Mesendoderm (in vitro differentiated cells): ENCODE measurements at regions not wholly inside any gene's neighbourhood (a gene's known extent, or its start where the extent isn't known, plus 50 kb on each side); places are given as distances from the start of the nearest gene placed in this dataset.

Experiments
- DNase-seq: peaks from one replicate; pipeline ENCODE4 v3.0.0; 2013
- H2AK5ac ChIP-seq: 2 replicates; pipeline ENCODE4 v1.6.1; 2013; ENCODE audit warnings: low read length, inconsistent platforms
- H2BK120ac ChIP-seq: 2 replicates; pipeline ENCODE4 v1.6.1; 2013; ENCODE audit warnings: low read depth, mild to moderate bottlenecking, low read length, moderate library complexity, mixed read lengths
- H2BK15ac ChIP-seq: replicated peaks from 2 replicates; pipeline ENCODE4 v1.6.1; 2013; ENCODE audit warnings: low read depth, mild to moderate bottlenecking, moderate library complexity
- H2BK5ac ChIP-seq: 2 replicates; pipeline ENCODE4 v1.6.1; 2013; ENCODE audit warnings: low read length, inconsistent platforms
- H3K18ac ChIP-seq: 2 replicates; pipeline ENCODE4 v1.6.1; 2013; ENCODE audit warnings: mild to moderate bottlenecking, low read length, mixed read lengths
- H3K23ac ChIP-seq: one replicate; pipeline ENCODE4 v1.6.1; 2013; ENCODE audit warnings: low read length
- H3K27ac ChIP-seq: 2 replicates; pipeline ENCODE4 v1.5.1; 2013; ENCODE audit warnings: low read depth, mild to moderate bottlenecking, inconsistent platforms, low read length, moderate library complexity
- H3K27me3 ChIP-seq: 2 replicates; pipeline ENCODE4 v1.6.1; 2013; ENCODE audit warnings: low read length, control low read depth, mild to moderate bottlenecking, inconsistent platforms; ENCODE audit not compliant: insufficient read depth, poor library complexity
- H3K36me3 ChIP-seq: 2 replicates; pipeline ENCODE4 v1.6.1; 2013; ENCODE audit warnings: low read length, inconsistent platforms; ENCODE audit not compliant: control insufficient read depth, insufficient read depth
- H3K4ac ChIP-seq: one replicate; pipeline ENCODE4 v1.6.1; 2013; ENCODE audit warnings: low read depth, mild to moderate bottlenecking, low read length, moderate library complexity
- H3K4me1 ChIP-seq: 2 replicates; pipeline ENCODE4 v1.6.1; 2013; ENCODE audit warnings: low read depth, low read length, inconsistent platforms; ENCODE audit not compliant: control insufficient read depth
- H3K4me2 ChIP-seq: 2 replicates; pipeline ENCODE4 v1.6.1; 2013; ENCODE audit warnings: low read length
- H3K4me3 ChIP-seq: 2 replicates; pipeline ENCODE4 v1.5.1; 2013; ENCODE audit warnings: mild to moderate bottlenecking, low read length
- H3K56ac ChIP-seq: one replicate; pipeline ENCODE4 v1.6.1; 2013; ENCODE audit warnings: low read length
- H3K79me1 ChIP-seq: 2 replicates; pipeline ENCODE4 v1.6.1; 2013; ENCODE audit warnings: low read length, inconsistent platforms
- H3K79me2 ChIP-seq: 2 replicates; pipeline ENCODE4 v1.6.1; 2013; ENCODE audit warnings: mild to moderate bottlenecking, low read length; ENCODE audit not compliant: control insufficient read depth, insufficient read depth
- H3K9ac ChIP-seq: 2 replicates; pipeline ENCODE4 v1.6.1; 2013; ENCODE audit warnings: low read length, inconsistent platforms
- H4K5ac ChIP-seq: one replicate; pipeline ENCODE4 v1.6.1; 2013; ENCODE audit warnings: low read length
- H4K8ac ChIP-seq: one replicate; pipeline ENCODE4 v1.6.1; 2013; ENCODE audit warnings: low read depth, mild to moderate bottlenecking, control low read depth, low read length, moderate library complexity
- WGBS: extraction: QIAGEN DNeasy Blood & Tissue Kit; methylation state at CpG from one replicate; pipeline ENCODE4 v1.1.7; 2013; ENCODE audit warnings: low lambda C conversion rate, missing lambda C conversion rate; ENCODE audit not compliant: insufficient coverage; ENCODE audit errors: extremely low coverage; 5-methylcytosine and 5-hydroxymethylcytosine counted together

GRCh38 chrX:69089203-69089602 is 76.0 kb downstream of the PJA1 start:
- DNase-seq, result no peak

GRCh38 chrX:69088171-69088938 is 76.9 kb downstream of the PJA1 start:
- Histone ChIP-seq H3K4ac (no peak overlapping the region), H2BK120ac (no peak overlapping the region), H3K79me2 (no peaks in the 10 kb centered on the region)

More at GRCh38 chrX:69089203-69089602, 76.0 kb downstream of the PJA1 start:
- H4K5ac ChIP-seq, result no peak overlapping the region
- H3K79me1 ChIP-seq, result no peaks in the 10 kb centered on the region
- no peak overlapping the region for H2BK5ac ChIP-seq
- H3K79me2 ChIP-seq, result no peaks in the 10 kb centered on the region
- no peaks in the 10 kb centered on the region for H3K27me3 ChIP-seq
- H3K4me1 ChIP-seq, result peaks cover 1% of the 10 kb centered on the region
- H3K4me3 ChIP-seq, result no peak overlapping the region
- H2AK5ac ChIP-seq, result no peak overlapping the region
- H3K4me2 ChIP-seq, result no peak overlapping the region
- no peak overlapping the region for H4K8ac ChIP-seq
- no peak overlapping the region for H3K27ac ChIP-seq
- WGBS, result no CpG with 5 or more reads among the region's 3 CpGs
- no peak overlapping the region for H3K56ac ChIP-seq
- H3K9ac ChIP-seq, result no peak overlapping the region
- no peaks in the 10 kb centered on the region for H3K36me3 ChIP-seq
- H2BK120ac ChIP-seq, result no peak overlapping the region
- no peak overlapping the region for H2BK15ac ChIP-seq
- H3K18ac ChIP-seq, result no peak overlapping the region
- H3K4ac ChIP-seq, result no peak overlapping the region
- H3K23ac ChIP-seq, result no peak overlapping the region

GRCh38 chrX:69085826-69086225 is 79.4 kb downstream of the PJA1 start:
- H3K23ac ChIP-seq, result no peak overlapping the region
- no peak overlapping the region for H4K5ac ChIP-seq
- no peak overlapping the region for H2BK15ac ChIP-seq
- H3K79me1 ChIP-seq, result no peaks in the 10 kb centered on the region
- H3K36me3 ChIP-seq, result no peaks in the 10 kb centered on the region
- no peak overlapping the region for H3K18ac ChIP-seq
- H4K8ac ChIP-seq, result no peak overlapping the region
- no peak overlapping the region for H2BK120ac ChIP-seq
- no peak overlapping the region for H2BK5ac ChIP-seq
- H3K4me2 ChIP-seq, result no peak overlapping the region
- H3K4me1 ChIP-seq, result peaks cover 2% of the 10 kb centered on the region
- H3K4me3 ChIP-seq, result no peak overlapping the region
- H3K9ac ChIP-seq, result no peak overlapping the region
- H3K79me2 ChIP-seq, result no peaks in the 10 kb centered on the region
- H2AK5ac ChIP-seq, result no peak overlapping the region
- no peak overlapping the region for H3K27ac ChIP-seq
- no peak for DNase-seq
- no peak overlapping the region for H3K56ac ChIP-seq
- H3K27me3 ChIP-seq, result no peaks in the 10 kb centered on the region
- WGBS, result no CpG with 5 or more reads among the region's 4 CpGs
- no peak overlapping the region for H3K4ac ChIP-seq

More at GRCh38 chrX:69088171-69088938, 76.9 kb downstream of the PJA1 start:
- no peaks in the 10 kb centered on the region for H3K36me3 ChIP-seq
- H4K8ac ChIP-seq, result no peak overlapping the region
- DNase-seq, result peak; percentile 26
- H2BK5ac ChIP-seq, result no peak overlapping the region
- no peaks in the 10 kb centered on the region for H3K79me1 ChIP-seq
- no peak overlapping the region for H4K5ac ChIP-seq
- no peak overlapping the region for H3K23ac ChIP-seq
- H3K27me3 ChIP-seq, result no peaks in the 10 kb centered on the region
- H3K4me2 ChIP-seq, result no peak overlapping the region
- no peak overlapping the region for H3K4me3 ChIP-seq
- H2BK15ac ChIP-seq, result no peak overlapping the region
- H3K27ac ChIP-seq, result no peak overlapping the region
- H3K4me1 ChIP-seq, result no peaks in the 10 kb centered on the region
- WGBS, result no CpG with 5 or more reads among the region's 12 CpGs
- H2AK5ac ChIP-seq, result no peak overlapping the region
- no peak overlapping the region for H3K18ac ChIP-seq
- H3K56ac ChIP-seq, result peak overlapping the region; percentile 56
- no peak overlapping the region for H3K9ac ChIP-seq

GRCh38 chrX:69085151-69085550 is 80.1 kb downstream of the PJA1 start:
- no peaks in the 10 kb centered on the region for H3K79me1 ChIP-seq
- no peak overlapping the region for H3K56ac ChIP-seq
- H3K4ac ChIP-seq, result no peak overlapping the region
- no peak overlapping the region for H3K4me3 ChIP-seq
- H3K27ac ChIP-seq, result no peak overlapping the region
- no peak overlapping the region for H2AK5ac ChIP-seq
- no CpG with 5 or more reads among the region's 1 CpG for WGBS
- H3K4me1 ChIP-seq, result peaks cover 2% of the 10 kb centered on the region
- H3K27me3 ChIP-seq, result no peaks in the 10 kb centered on the region
- no peak overlapping the region for H2BK5ac ChIP-seq
- H2BK15ac ChIP-seq, result no peak overlapping the region
- H4K8ac ChIP-seq, result no peak overlapping the region
- H3K4me2 ChIP-seq, result no peak overlapping the region
- H3K79me2 ChIP-seq, result no peaks in the 10 kb centered on the region
- H3K36me3 ChIP-seq, result no peaks in the 10 kb centered on the region
- no peak for DNase-seq
- H3K9ac ChIP-seq, result no peak overlapping the region
- no peak overlapping the region for H2BK120ac ChIP-seq
- no peak overlapping the region for H3K23ac ChIP-seq
- no peak overlapping the region for H3K18ac ChIP-seq
- no peak overlapping the region for H4K5ac ChIP-seq

- no peak overlapping the region for H4K8ac ChIP-seq
- no peak overlapping the region for H3K4ac ChIP-seq
- no CpG with 5 or more reads among the region's 4 CpGs for WGBS
- H3K4me2 ChIP-seq, result no peak overlapping the region
- H2BK5ac ChIP-seq, result no peak overlapping the region
- H3K4me1 ChIP-seq, result peaks cover 2% of the 10 kb centered on the region
- no peak overlapping the region for H2AK5ac ChIP-seq
- no peaks in the 10 kb centered on the region for H3K27me3 ChIP-seq
- no peaks in the 10 kb centered on the region for H3K79me1 ChIP-seq
- no peak overlapping the region for H3K4me3 ChIP-seq
- H2BK15ac ChIP-seq, result no peak overlapping the region
- no peak overlapping the region for H3K27ac ChIP-seq
- H3K9ac ChIP-seq, result no peak overlapping the region
- no peak overlapping the region for H3K23ac ChIP-seq
- no peak overlapping the region for H3K18ac ChIP-seq
- no peak for DNase-seq
- H4K5ac ChIP-seq, result no peak overlapping the region
- no peak overlapping the region for H2BK120ac ChIP-seq
- H3K56ac ChIP-seq, result no peak overlapping the region
- no peaks in the 10 kb centered on the region for H3K36me3 ChIP-seq
- no peaks in the 10 kb centered on the region for H3K79me2 ChIP-seq
Observed at GRCh38 chrX:69083801-69084200, 81.5 kb downstream of the PJA1 start.

GRCh38 chrX:69083361-69083760 is 81.9 kb downstream of the PJA1 start:
- no CpG with 5 or more reads among the region's 3 CpGs for WGBS

More at GRCh38 chrX:69083361-69083760, 81.9 kb downstream of the PJA1 start:
- Histone ChIP-seq H3K4me1 (peaks cover 2% of the 10 kb centered on the region), H3K4me3 (no peak overlapping the region), H4K5ac (no peak overlapping the region), H2BK5ac (no peak overlapping the region), H2BK15ac (no peak overlapping the region), H3K36me3 (no peaks in the 10 kb centered on the region), H3K4ac (no peak overlapping the region), H3K9ac (no peak overlapping the region), H3K4me2 (no peak overlapping the region), H4K8ac (no peak overlapping the region), H3K56ac (no peak overlapping the region), H3K79me1 (no peaks in the 10 kb centered on the region), H3K79me2 (no peaks in the 10 kb centered on the region), H2AK5ac (no peak overlapping the region), H2BK120ac (no peak overlapping the region), H3K27me3 (no peaks in the 10 kb centered on the region), H3K23ac (no peak overlapping the region), H3K27ac (no peak overlapping the region), H3K18ac (no peak overlapping the region)
- no peak for DNase-seq
